H1 (cell line): ENCODE measurements at regions not wholly inside any gene's neighbourhood (a gene's known extent, or its start where the extent isn't known, plus 50 kb on each side); places are given as distances from the start of the nearest gene placed in this dataset.

ENCODE experiments used
- CTCF ChIA-PET: fragments of 300-600 bp; sonication (Branson Sonifier 250); formaldehyde crosslinking; loops from one replicate; lab custom pipeline; 2021; ENCODE audit not compliant: partially characterized antibody; lab: Charles Lee
- POLR2A ChIA-PET: fragments of 300-600 bp; sonication (Branson Sonifier 250); formaldehyde crosslinking; loops from one replicate; lab custom pipeline; 2021; ENCODE audit warnings: inconsistent platforms; ENCODE audit not compliant: partially characterized antibody; lab: Charles Lee
- DNase-seq, 2 experiments: peaks; one replicate each; pipeline versions ENCODE4 v3.0.0 to v3.0.0-alpha.2; 2010 to 2022; ENCODE audit warnings: low spot score in 2 of 2, low read depth in 1 of 2, mixed read lengths in 1 of 2
- FAIRE-seq: peaks from 2 replicates; lab custom pipeline; 2011; peaks lifted over from hg19 to GRCh38; lab: Jason Lieb, UNC
- H2AFZ ChIP-seq: 2 replicates; pipeline ENCODE4 v1.8.1; 2012; ENCODE audit warnings: low read length, inconsistent platforms
- H2AK5ac ChIP-seq: 2 replicates; pipeline ENCODE4 v1.6.1; 2013; ENCODE audit warnings: low read depth, low read length
- H2BK120ac ChIP-seq: replicated peaks from 2 replicates; pipeline ENCODE3; 2013; ENCODE audit warnings: low read depth, low read length, inconsistent platforms
- H2BK12ac ChIP-seq: 2 replicates; pipeline ENCODE4 v1.6.1; 2013; ENCODE audit warnings: low read depth, low read length
- H2BK15ac ChIP-seq: 2 replicates; pipeline ENCODE4 v1.6.1; 2013; ENCODE audit warnings: low read length
- H2BK20ac ChIP-seq: 2 replicates; pipeline ENCODE4 v1.6.1; 2013; ENCODE audit warnings: low read length
- H2BK5ac ChIP-seq: 2 replicates; pipeline ENCODE4 v1.6.1; 2013; ENCODE audit warnings: low read depth, low read length
- H3K14ac ChIP-seq: 2 replicates; pipeline ENCODE4 v1.6.1; 2013; ENCODE audit warnings: inconsistent platforms; ENCODE audit not compliant: insufficient read length
- H3K18ac ChIP-seq: 2 replicates; pipeline ENCODE4 v1.6.1; 2013; ENCODE audit warnings: low read length; ENCODE audit errors: extremely low read depth
- H3K23ac ChIP-seq: 2 replicates; pipeline ENCODE4 v1.6.1; 2013; ENCODE audit warnings: inconsistent platforms; ENCODE audit not compliant: insufficient read length
- H3K23me2 ChIP-seq: 2 replicates; pipeline ENCODE4 v1.6.1; 2013; ENCODE audit warnings: low read depth, low read length
- H3K27ac ChIP-seq: 2 replicates; pipeline ENCODE4 v1.6.1; 2011; ENCODE audit warnings: low read depth, low read length, inconsistent platforms
- H3K27me3 ChIP-seq, 4 experiments: replicated peaks in 1 of 4; 1 replicate in 1 of 4; 2 replicates in 3 of 4; pipeline versions ENCODE4 v1.6.1 to v1.8.1; 2011 to 2013; ENCODE audit warnings: low read length in 3 of 4, mild to moderate bottlenecking in 3 of 4, inconsistent platforms in 2 of 4, mixed read lengths in 2 of 4, moderate library complexity in 1 of 4; ENCODE audit not compliant: control insufficient read depth in 3 of 4, insufficient read depth in 3 of 4; ENCODE audit errors: extremely low read depth in 1 of 4
- H3K36me3 ChIP-seq, 4 experiments: 2 replicates each; pipeline versions ENCODE4 v1.6.1 to v1.8.1; 2011 to 2013; ENCODE audit warnings: mild to moderate bottlenecking in 4 of 4, low read length in 3 of 4, moderate library complexity in 2 of 4, control low read depth in 1 of 4, inconsistent platforms in 1 of 4; ENCODE audit not compliant: insufficient read depth in 4 of 4, control insufficient read depth in 2 of 4
- H3K4ac ChIP-seq: replicated peaks from 2 replicates; pipeline ENCODE3; 2013; ENCODE audit warnings: low read length, low read depth, mixed read lengths, inconsistent platforms; ENCODE audit not compliant: insufficient read length
- H3K4me1 ChIP-seq, 4 experiments: replicated peaks in 1 of 4; 1 replicate in 1 of 4; 2 replicates in 3 of 4; pipeline versions ENCODE4 v1.6.1 to v1.8.1; 2011 to 2013; ENCODE audit warnings: low read length in 3 of 4, inconsistent platforms in 2 of 4, mixed read lengths in 1 of 4; ENCODE audit not compliant: insufficient read depth in 4 of 4, control insufficient read depth in 3 of 4
- H3K4me2 ChIP-seq, 2 experiments: 2 replicates each; pipeline versions ENCODE4 v1.6.1 to v1.8.1; 2011 to 2013; ENCODE audit warnings: low read depth in 2 of 2, low read length in 2 of 2, control low read depth in 1 of 2, inconsistent platforms in 1 of 2, mild to moderate bottlenecking in 1 of 2; ENCODE audit not compliant: insufficient read depth in 1 of 2
- H3K4me3 ChIP-seq, 4 experiments: fragments of 200-600, 300-600 bp in 1 of 4; sonication (generic), shearing (Covaris generic), sonication (Bioruptor Twin) in 1 of 4; 2 replicates each; pipeline versions ENCODE4 v1.5.1 to v1.8.1; 2011 to 2016; ENCODE audit warnings: low read length in 4 of 4, low read depth in 3 of 4, control low read depth in 2 of 4, inconsistent platforms in 2 of 4, mild to moderate bottlenecking in 2 of 4, mixed read lengths in 1 of 4, moderate library complexity in 1 of 4; ENCODE audit not compliant: insufficient read depth in 2 of 4; ENCODE audit errors: extremely low read depth in 1 of 4
- H3K56ac ChIP-seq: replicated peaks from 2 replicates; pipeline ENCODE3; 2013; ENCODE audit warnings: low read depth, mild to moderate bottlenecking, mixed read lengths, low read length, inconsistent platforms; ENCODE audit not compliant: insufficient read length
- H3K79me1 ChIP-seq: 2 replicates; pipeline ENCODE4 v1.6.1; 2013; ENCODE audit warnings: low read depth, low read length, control low read depth
- H3K79me2 ChIP-seq, 2 experiments: 2 replicates each; pipeline versions ENCODE4 v1.6.1 to v1.8.1; 2012 to 2013; ENCODE audit warnings: low read length in 2 of 2, mild to moderate bottlenecking in 2 of 2, inconsistent platforms in 1 of 2; ENCODE audit not compliant: insufficient read depth in 2 of 2, control insufficient read depth in 1 of 2
- H3K9ac ChIP-seq, 4 experiments: replicated peaks in 1 of 4; 1 replicate in 1 of 4; 2 replicates in 3 of 4; pipeline versions ENCODE4 v1.6.1 to v1.8.1; 2011 to 2013; ENCODE audit warnings: low read depth in 3 of 4, low read length in 3 of 4, control low read depth in 2 of 4, mild to moderate bottlenecking in 2 of 4, moderate library complexity in 2 of 4, inconsistent platforms in 1 of 4; ENCODE audit errors: extremely low read depth in 1 of 4
- H3K9me3 ChIP-seq, 2 experiments: 2 replicates each; pipeline versions ENCODE4 v1.6.1 to v1.8.1; 2012 to 2013; ENCODE audit warnings: mild to moderate bottlenecking in 2 of 2, moderate library complexity in 2 of 2, control low read depth in 1 of 2, inconsistent platforms in 1 of 2, low read depth in 1 of 2, low read length in 1 of 2, mixed read lengths in 1 of 2; ENCODE audit not compliant: insufficient read depth in 2 of 2
- H4K20me1 ChIP-seq, 2 experiments: replicated peaks in 1 of 2; 2 replicates each; pipeline versions ENCODE3 to v1.8.1; 2011 to 2013; ENCODE audit warnings: inconsistent platforms in 2 of 2, low read length in 2 of 2, mild to moderate bottlenecking in 1 of 2; ENCODE audit not compliant: insufficient read depth in 2 of 2, control insufficient read depth in 1 of 2
- H4K5ac ChIP-seq: 2 replicates; pipeline ENCODE4 v1.6.1; 2013; ENCODE audit warnings: low read length, low read depth, mixed read lengths, inconsistent platforms; ENCODE audit not compliant: insufficient read length
- H4K8ac ChIP-seq: 2 replicates; pipeline ENCODE4 v1.8.0; 2013; ENCODE audit warnings: mild to moderate bottlenecking, moderate library complexity, low read length, inconsistent platforms; ENCODE audit not compliant: insufficient read depth; ENCODE audit errors: extremely low read depth
- H4K91ac ChIP-seq: replicated peaks from 2 replicates; pipeline ENCODE3; 2013; ENCODE audit warnings: low read length, mixed read lengths, inconsistent platforms; ENCODE audit not compliant: insufficient read length
- ASH2L ChIP-seq: fragments of 200-600, 300-600 bp; sonication (generic); IDR thresholded peaks from one replicate; pipeline ENCODE4 v1.7.1; 2017; ENCODE audit warnings: low read length
- ATF3 ChIP-seq: IDR thresholded peaks from 2 replicates; pipeline ENCODE4 v1.6.1; 2011; ENCODE audit warnings: low read depth, mild to moderate bottlenecking, low read length; ENCODE audit not compliant: insufficient read depth
- CTBP2 ChIP-seq: IDR thresholded peaks from 2 replicates; pipeline ENCODE4 v1.7.0; 2011; ENCODE audit warnings: borderline replicate concordance, mild to moderate bottlenecking, moderate library complexity, mixed read lengths, low read length; ENCODE audit not compliant: insufficient read depth, insufficient read length
- KDM1A ChIP-seq: fragments of 200-600, 300-600 bp; sonication (generic); IDR thresholded peaks from 2 replicates; pipeline ENCODE4 v1.7.1; 2016; ENCODE audit warnings: mild to moderate bottlenecking, low read length, borderline replicate concordance
- KDM4A ChIP-seq: IDR thresholded peaks from one replicate; pipeline ENCODE4 v1.7.1; 2012; ENCODE audit warnings: low read depth, mild to moderate bottlenecking, moderate library complexity, low read length, inconsistent platforms; ENCODE audit not compliant: severe bottlenecking
- SAP30 ChIP-seq: fragments of 300-600 bp; sonication (generic); IDR thresholded peaks from 2 replicates; pipeline ENCODE4 v1.7.1; 2012; ENCODE audit warnings: low read length, moderate library complexity, mild to moderate bottlenecking, inconsistent platforms; ENCODE audit not compliant: insufficient read depth, insufficient replicate concordance
- SIN3A ChIP-seq, 2 experiments: IDR thresholded peaks in 1 of 2; conservative IDR thresholded peaks in 1 of 2; 2 replicates each; pipeline ENCODE4 v1.6.1; 2011 to 2012; ENCODE audit warnings: low read length in 2 of 2, improper control_type of control experiment in 1 of 2, low read depth in 1 of 2, mild to moderate bottlenecking in 1 of 2
- YY1 ChIP-seq: IDR thresholded peaks from 2 replicates; pipeline ENCODE4 v1.6.1; 2011; ENCODE audit warnings: low read depth, mild to moderate bottlenecking, low read length
- WGBS, 2 experiments: shearing (Covaris generic) in 1 of 2; methylation state at CpG; one replicate each; pipeline versions ENCODE4 v1.1.6 to v1.1.7; 2013 to 2015; ENCODE audit warnings: low lambda C conversion rate in 2 of 2, mixed read lengths in 2 of 2, inconsistent platforms in 1 of 2, low coverage in 1 of 2, missing lambda C conversion rate in 1 of 2; ENCODE audit not compliant: insufficient replicate concordance in 2 of 2, insufficient coverage in 1 of 2, insufficient read length in 1 of 2; ENCODE audit errors: extremely low coverage in 1 of 2, missing lambda C conversion rate in 1 of 2; 5-methylcytosine and 5-hydroxymethylcytosine counted together

GRCh38 chr13:91249370-91249769, 98.1 kb upstream of the MIR17HG start:
- no peak overlapping the region for H4K5ac ChIP-seq
- H2BK20ac ChIP-seq = no peak overlapping the region
- H3K4me3 ChIP-seq = no peak overlapping the region
- H4K20me1 ChIP-seq = no peaks in the 10 kb centered on the region
- CTCF ChIA-PET = no interaction called here
- H3K27me3 ChIP-seq = no peaks in the 10 kb centered on the region
- H2BK5ac ChIP-seq = no peak overlapping the region
- no peak overlapping the region for H3K18ac ChIP-seq
- H2BK12ac ChIP-seq = no peak overlapping the region
- peaks cover 0 to 4% (median 0%) of the 10 kb centered on the region in 4 experiments; a peak in 2 of 7 replicates for H3K4me1 ChIP-seq
- no peaks in the 10 kb centered on the region for H3K9me3 ChIP-seq
- no peak overlapping the region for H3K27ac ChIP-seq
- H2BK120ac ChIP-seq = no peak overlapping the region
- no peaks in the 10 kb centered on the region; the same call in 1 of the 2 replicates for H3K23me2 ChIP-seq
- no peak overlapping the region for H3K4ac ChIP-seq
- no peak overlapping the region for H4K8ac ChIP-seq
- H2AK5ac ChIP-seq = no peak overlapping the region
- H3K79me1 ChIP-seq = no peaks in the 10 kb centered on the region
- no peak overlapping the region for H2BK15ac ChIP-seq
- no peak for FAIRE-seq
- no peak overlapping the region for H3K14ac ChIP-seq
- H3K23ac ChIP-seq = no peak overlapping the region
- TF ChIP-seq ATF3 = no peak
- no peak for TF ChIP-seq KDM1A
- no peak for TF ChIP-seq KDM4A
- no peak for TF ChIP-seq CTBP2
- TF ChIP-seq ASH2L = no peak
- no peak for TF ChIP-seq YY1
- TF ChIP-seq SAP30 = no peak
- TF ChIP-seq SIN3A (conservative IDR thresholded peaks at IDR 0.05 in 1 of 2, IDR thresholded peaks at IDR 0.05 in 1 of 2; ENCODE audit: low read depth in 1 of 2, low read length in 2 of 2) = no peak
- TF ChIP-seq, all 59 proteins: peak for 0
- Histone ChIP-seq H2AFZ (no peak overlapping the region), H4K91ac (no peak overlapping the region), H3K9ac (no peak overlapping the region), H3K56ac (no peak overlapping the region), H3K36me3 (no peaks in the 10 kb centered on the region), H3K79me2 (no peaks in the 10 kb centered on the region), H3K4me2 (no peak overlapping the region)
- POLR2A ChIA-PET = no interaction called here
- WGBS, 2 experiments = 90% methylated on average over 2 of the region's 2 CpGs; no CpG with 5 or more reads in 1 of the 2 experiments
- no peak for DNase-seq
